ENCODE measurements at regions not wholly inside any gene's neighbourhood (a gene's known extent, or its start where the extent isn't known, plus 50 kb on each side); places are given as distances from the start of the nearest gene placed in this dataset.
"Not testable (repeated sequence)": the region's sequence is repeated elsewhere in the genome, so short reads cannot be mapped to it uniquely, and the experiment has no call there.

DNA sequence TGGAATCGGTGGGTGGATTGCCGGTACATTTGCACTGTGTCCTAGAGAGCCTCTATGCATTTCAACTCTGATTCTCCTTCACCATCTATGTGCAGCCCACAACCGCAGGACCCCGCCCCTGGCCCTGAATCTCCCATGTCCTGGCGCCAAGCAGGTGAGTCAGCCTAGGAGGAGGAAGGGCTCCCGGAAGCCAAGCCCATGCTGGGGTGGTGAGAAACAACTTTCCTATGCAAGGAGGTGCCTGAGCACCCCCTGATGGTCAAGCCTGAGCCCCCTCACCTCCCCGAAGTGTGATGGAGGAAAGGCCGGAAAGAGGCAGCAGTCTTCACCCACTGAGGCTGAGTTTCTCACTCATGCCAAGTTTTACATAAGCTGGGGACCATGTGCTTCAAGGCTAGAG is 110.8 kb downstream of the TNFRSF13B start:
- TF ChIP-seq, protein P1, sequence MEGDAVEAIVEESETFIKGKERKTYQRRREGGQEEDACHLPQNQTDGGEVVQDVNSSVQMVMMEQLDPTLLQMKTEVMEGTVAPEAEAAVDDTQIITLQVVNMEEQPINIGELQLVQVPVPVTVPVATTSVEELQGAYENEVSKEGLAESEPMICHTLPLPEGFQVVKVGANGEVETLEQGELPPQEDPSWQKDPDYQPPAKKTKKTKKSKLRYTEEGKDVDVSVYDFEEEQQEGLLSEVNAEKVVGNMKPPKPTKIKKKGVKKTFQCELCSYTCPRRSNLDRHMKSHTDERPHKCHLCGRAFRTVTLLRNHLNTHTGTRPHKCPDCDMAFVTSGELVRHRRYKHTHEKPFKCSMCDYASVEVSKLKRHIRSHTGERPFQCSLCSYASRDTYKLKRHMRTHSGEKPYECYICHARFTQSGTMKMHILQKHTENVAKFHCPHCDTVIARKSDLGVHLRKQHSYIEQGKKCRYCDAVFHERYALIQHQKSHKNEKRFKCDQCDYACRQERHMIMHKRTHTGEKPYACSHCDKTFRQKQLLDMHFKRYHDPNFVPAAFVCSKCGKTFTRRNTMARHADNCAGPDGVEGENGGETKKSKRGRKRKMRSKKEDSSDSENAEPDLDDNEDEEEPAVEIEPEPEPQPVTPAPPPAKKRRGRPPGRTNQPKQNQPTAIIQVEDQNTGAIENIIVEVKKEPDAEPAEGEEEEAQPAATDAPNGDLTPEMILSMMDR (IDR thresholded peaks at IDR 0.05; ENCODE audit: borderline replicate concordance, extremely low read depth, low read length, poor library complexity, severe bottlenecking), result not testable (repeated sequence)
- TF ChIP-seq EZH2 (IDR thresholded peaks at IDR 0.05; ENCODE audit: borderline replicate concordance, low read depth, low read length, severe bottlenecking), result not testable (repeated sequence)
